Thoracic aorta (tissue), 2 donors: ENCODE measurements at regions not wholly inside any gene's neighbourhood (a gene's known extent, or its start where the extent isn't known, plus 50 kb on each side); places are given as distances from the start of the nearest gene placed in this dataset.

Source experiments
- ATAC-seq: fragments of 150-250 bp; one replicate; pipeline ENCODE4 v1.8.0; 2017; ENCODE audit warnings: low read depth; ENCODE audit not compliant: insufficient number of reproducible peaks, low FRiP score
- DNase-seq: peaks from one replicate; pipeline ENCODE4 v3.0.0-alpha.2; 2020; ENCODE audit warnings: low spot score
- H3K27ac ChIP-seq, 2 donors: fragments of 200-600 bp; sonication (generic); 1 replicate in 1 of 2; 2 replicates in 1 of 2; pipeline ENCODE4 v1.5.1; 2016; ENCODE audit warnings: mild to moderate bottlenecking in 2 of 2, moderate library complexity in 2 of 2
- H3K27me3 ChIP-seq: fragments of 200-600 bp; sonication (generic); replicated peaks from 2 replicates; pipeline ENCODE4 v1.6.0; 2016; ENCODE audit warnings: mild to moderate bottlenecking; ENCODE audit not compliant: insufficient read depth
- H3K36me3 ChIP-seq: fragments of 200-600 bp; sonication (generic); one replicate; pipeline ENCODE4 v1.5.1; 2016
- H3K4me1 ChIP-seq, 2 donors: fragments of 200-600 bp; sonication (generic); 1 replicate in 1 of 2; 2 replicates in 1 of 2; pipeline versions ENCODE4 v1.5.1 to v1.6.0; 2016; ENCODE audit warnings: low read depth in 2 of 2, mild to moderate bottlenecking in 1 of 2; ENCODE audit not compliant: control insufficient read depth in 1 of 2
- H3K4me3 ChIP-seq: fragments of 200-600 bp; sonication (generic); 2 replicates; pipeline ENCODE4 v1.5.1; 2016; ENCODE audit warnings: mild to moderate bottlenecking
- H3K9me3 ChIP-seq: fragments of 200-600 bp; sonication (generic); 2 replicates; pipeline ENCODE4 v1.5.1; 2016
- TF ChIP-seq, protein P1 (sequence below): fragments of 200-600 bp; sonication (generic); IDR thresholded peaks from one replicate; pipeline ENCODE4 v1.5.1; 2019; ENCODE audit warnings: antibody characterized with exemption

DNA sequence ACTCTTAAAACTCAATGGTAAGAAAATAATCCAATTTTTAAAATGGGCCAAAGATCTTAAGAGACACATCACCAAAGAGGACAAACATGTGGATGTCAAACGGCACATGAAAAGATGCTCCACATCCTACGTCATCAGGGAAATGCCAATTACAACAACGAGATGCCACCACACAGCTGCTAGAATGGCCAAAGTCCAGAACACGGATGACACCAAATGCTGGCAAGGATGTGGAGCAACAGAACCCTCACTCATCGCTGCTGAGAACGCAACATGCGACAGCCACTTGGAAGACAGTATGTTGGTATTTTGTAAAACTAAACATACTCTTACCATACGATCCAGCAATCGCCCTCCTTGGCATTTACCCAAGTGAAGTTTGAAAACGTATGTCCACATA, 132.8 kb upstream of the CDH4 start:
- H3K4me1 ChIP-seq: no peaks in the 10 kb centered on the region
- TF ChIP-seq, protein P1, sequence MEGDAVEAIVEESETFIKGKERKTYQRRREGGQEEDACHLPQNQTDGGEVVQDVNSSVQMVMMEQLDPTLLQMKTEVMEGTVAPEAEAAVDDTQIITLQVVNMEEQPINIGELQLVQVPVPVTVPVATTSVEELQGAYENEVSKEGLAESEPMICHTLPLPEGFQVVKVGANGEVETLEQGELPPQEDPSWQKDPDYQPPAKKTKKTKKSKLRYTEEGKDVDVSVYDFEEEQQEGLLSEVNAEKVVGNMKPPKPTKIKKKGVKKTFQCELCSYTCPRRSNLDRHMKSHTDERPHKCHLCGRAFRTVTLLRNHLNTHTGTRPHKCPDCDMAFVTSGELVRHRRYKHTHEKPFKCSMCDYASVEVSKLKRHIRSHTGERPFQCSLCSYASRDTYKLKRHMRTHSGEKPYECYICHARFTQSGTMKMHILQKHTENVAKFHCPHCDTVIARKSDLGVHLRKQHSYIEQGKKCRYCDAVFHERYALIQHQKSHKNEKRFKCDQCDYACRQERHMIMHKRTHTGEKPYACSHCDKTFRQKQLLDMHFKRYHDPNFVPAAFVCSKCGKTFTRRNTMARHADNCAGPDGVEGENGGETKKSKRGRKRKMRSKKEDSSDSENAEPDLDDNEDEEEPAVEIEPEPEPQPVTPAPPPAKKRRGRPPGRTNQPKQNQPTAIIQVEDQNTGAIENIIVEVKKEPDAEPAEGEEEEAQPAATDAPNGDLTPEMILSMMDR: no peak
- H3K36me3 ChIP-seq: no peaks in the 10 kb centered on the region
- H3K4me3 ChIP-seq: no peak overlapping the region
- no peak for DNase-seq
- no peaks in the 10 kb centered on the region for H3K9me3 ChIP-seq
- ATAC-seq: no peak
- H3K27ac ChIP-seq: no peak overlapping the region
- no peaks in the 10 kb centered on the region for H3K27me3 ChIP-seq

DNA sequence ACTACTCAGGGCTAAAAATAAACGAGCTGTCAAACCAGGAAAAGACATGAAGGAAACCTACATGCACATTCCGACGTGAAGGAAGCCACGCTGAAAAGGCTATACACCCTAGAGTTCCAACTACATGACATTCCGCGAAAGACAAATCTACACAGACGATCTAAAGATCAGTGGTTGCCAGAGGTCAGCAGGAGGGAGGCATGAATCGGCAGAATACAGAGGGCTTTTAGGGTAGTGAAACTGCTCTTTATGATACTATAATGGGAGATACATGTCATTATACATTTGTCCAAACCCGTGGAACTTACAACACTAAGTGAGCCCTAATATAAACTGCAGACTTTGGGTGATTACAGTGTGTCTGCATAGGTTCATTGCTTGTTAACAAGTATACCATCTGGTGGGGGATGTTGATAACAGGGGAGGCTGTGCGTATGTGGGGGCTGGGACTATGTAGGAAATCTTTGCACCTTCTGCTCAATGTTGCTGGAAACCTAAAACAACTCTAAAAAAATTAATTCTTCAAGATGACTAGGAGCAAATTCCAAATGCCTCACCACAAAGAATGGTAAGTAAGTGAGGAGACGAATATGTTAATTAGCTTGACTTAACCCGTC, 132.2 kb upstream of the CDH4 start:
- ATAC-seq (no peak), DNase-seq (no peak)
- Histone ChIP-seq H3K27ac (no peak overlapping the region), H3K27me3 (no peaks in the 10 kb centered on the region), H3K36me3 (no peaks in the 10 kb centered on the region), H3K9me3 (no peaks in the 10 kb centered on the region), H3K4me1 (no peaks in the 10 kb centered on the region), H3K4me3 (no peak overlapping the region)
- TF ChIP-seq, protein P1: no peak

DNA sequence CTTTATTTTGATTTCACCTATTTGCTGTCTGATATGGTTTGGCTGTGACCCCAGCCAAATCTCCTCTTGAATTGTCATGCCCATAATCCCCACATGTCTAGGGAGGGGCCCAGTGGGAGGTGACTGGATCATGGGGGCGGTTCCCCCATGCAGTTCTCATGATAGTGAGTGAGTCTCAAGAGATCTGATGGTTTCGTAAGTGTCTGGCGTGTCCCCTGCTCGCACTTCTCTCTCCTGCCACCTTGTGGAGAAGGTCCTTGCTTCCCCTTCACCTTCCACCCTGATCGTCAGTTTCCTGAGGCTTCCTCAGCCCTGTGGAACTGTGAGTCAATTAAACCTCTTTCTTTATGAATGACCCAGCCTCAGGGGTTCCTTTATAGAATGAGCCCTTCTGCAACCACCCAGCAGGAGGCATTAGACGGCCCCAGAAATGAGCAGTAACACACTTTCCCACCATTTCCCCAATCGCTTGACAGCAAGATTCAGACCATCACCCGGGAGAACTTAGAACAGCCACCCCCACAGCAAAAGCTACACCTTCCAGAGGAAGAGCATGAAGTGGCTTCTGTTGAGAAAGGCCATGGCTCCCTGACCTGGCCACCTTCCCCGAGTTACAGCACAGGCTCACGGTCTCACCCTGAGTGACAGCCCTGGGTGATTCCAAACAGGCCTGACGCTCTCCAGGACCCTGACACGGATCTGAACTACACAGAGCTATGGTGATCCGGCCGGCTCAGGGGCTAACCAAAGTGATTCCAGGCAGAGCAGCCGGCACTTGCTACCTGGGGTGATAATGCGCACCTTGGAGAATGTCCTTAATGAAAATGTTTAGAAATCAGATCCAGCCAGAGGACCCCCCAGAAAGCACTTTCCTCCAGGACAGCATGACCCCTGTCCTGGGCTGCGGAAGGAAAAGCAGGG, 131.2 kb upstream of the CDH4 start:
- Histone ChIP-seq H3K27ac (no peak overlapping the region), H3K4me3 (no peak overlapping the region), H3K27me3 (no peaks in the 10 kb centered on the region), H3K4me1 (no peaks in the 10 kb centered on the region), H3K9me3 (no peaks in the 10 kb centered on the region), H3K36me3 (no peaks in the 10 kb centered on the region)
- DNase-seq (no peak), ATAC-seq (no peak)
- TF ChIP-seq, protein P1: no peak

DNA sequence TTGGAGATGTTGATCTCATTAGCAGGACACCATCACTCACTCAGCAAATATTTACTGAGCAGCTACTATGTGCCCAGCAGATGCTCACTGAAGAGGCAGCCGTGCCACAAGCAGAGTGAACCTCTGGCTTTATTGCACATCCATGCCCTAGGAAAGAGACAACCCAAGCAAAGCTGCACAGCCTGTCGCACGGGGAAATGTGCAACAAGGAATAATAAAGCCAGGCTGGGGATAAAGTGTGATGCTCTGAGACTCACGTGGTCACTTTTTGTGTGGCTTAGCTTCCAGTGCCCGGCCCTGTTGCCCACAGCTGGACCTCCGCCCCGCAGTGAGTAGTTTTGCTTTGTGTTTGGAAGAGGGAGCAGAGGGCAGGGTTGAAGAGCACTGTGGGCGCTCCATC, 130.4 kb upstream of the CDH4 start:
- H3K36me3 ChIP-seq: no peaks in the 10 kb centered on the region
- DNase-seq: no peak
- TF ChIP-seq, protein P1: no peak
- H3K27me3 ChIP-seq: no peaks in the 10 kb centered on the region
- H3K27ac ChIP-seq: no peak overlapping the region
- H3K4me1 ChIP-seq: no peaks in the 10 kb centered on the region
- H3K4me3 ChIP-seq: no peak overlapping the region
- no peak for ATAC-seq
- no peaks in the 10 kb centered on the region for H3K9me3 ChIP-seq

DNA sequence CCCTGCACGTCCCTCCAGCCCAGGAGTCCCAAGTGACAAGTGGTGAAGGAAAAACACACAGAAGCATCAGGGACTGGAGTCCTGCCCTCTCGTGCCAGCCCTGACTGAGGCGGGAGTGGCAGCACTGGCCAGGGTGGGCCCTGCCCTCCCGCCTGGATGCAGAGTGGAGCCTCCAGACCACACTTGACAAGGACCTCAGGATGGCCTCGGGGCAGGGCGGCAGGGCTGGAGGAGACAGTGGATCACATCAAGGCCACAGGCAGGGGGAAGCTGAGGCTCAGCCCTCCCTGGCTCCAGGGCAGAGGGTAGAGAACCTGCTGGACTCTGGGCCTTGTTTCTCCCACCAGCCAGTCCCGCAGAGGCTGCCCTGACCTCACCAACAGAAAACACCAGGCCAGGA, 128.8 kb upstream of the CDH4 start:
- H3K27ac ChIP-seq: no peak overlapping the region
- H3K4me3 ChIP-seq: no peak overlapping the region
- ATAC-seq: no peak
- H3K27me3 ChIP-seq: no peaks in the 10 kb centered on the region
- no peak for DNase-seq
- TF ChIP-seq, protein P1: no peak
- no peaks in the 10 kb centered on the region for H3K36me3 ChIP-seq
- H3K9me3 ChIP-seq: no peaks in the 10 kb centered on the region
- H3K4me1 ChIP-seq: no peaks in the 10 kb centered on the region
